GM18861 (cell line): ENCODE measurements at regions not wholly inside any gene's neighbourhood (a gene's known extent, or its start where the extent isn't known, plus 50 kb on each side); places are given as distances from the start of the nearest gene placed in this dataset.
"Not testable (repeated sequence)": the region's sequence is repeated elsewhere in the genome, so short reads cannot be mapped to it uniquely, and the experiment has no call there.

ENCODE experiments used
- ATAC-seq: cut with Tn5 transposase; IDR thresholded peaks from one replicate; pipeline ENCODE4 v1.9.1; 2021; ENCODE audit not compliant: unreplicated experiment

GRCh38 chr4:162847945-162848549, 318.6 kb downstream of the NAF1 start:
- ATAC-seq, result peak; percentile 54

- peak; percentile 63 for ATAC-seq
Observed at GRCh38 chr4:162841753-162842152, 324.9 kb downstream of the NAF1 start.

- ATAC-seq, result no peak
Observed at GRCh38 chr4:162839814-162840213, 326.9 kb downstream of the NAF1 start.

GRCh38 chr4:162838671-162839070, 328.0 kb downstream of the NAF1 start:
- no peak for ATAC-seq

- no peak for ATAC-seq
Observed at GRCh38 chr4:162837679-162838078, 329.0 kb downstream of the NAF1 start.

GRCh38 chr4:162837241-162837640, 329.4 kb downstream of the NAF1 start:
- ATAC-seq, result no peak

GRCh38 chr4:162836773-162837172, 329.9 kb downstream of the NAF1 start:
- no peak for ATAC-seq

GRCh38 chr4:162836258-162836657, 330.4 kb downstream of the NAF1 start:
- not testable (repeated sequence) for ATAC-seq

- ATAC-seq, result no peak
Observed at GRCh38 chr4:162830899-162831298, 335.8 kb downstream of the NAF1 start.

- ATAC-seq, result not testable (repeated sequence)
Observed at GRCh38 chr4:162817374-162817773, 349.3 kb downstream of the NAF1 start.

- ATAC-seq, result no peak
Observed at GRCh38 chr4:162804351-162804924, 362.3 kb downstream of the NAF1 start.

- peak; percentile 97 for ATAC-seq
Observed at GRCh38 chr4:162803378-162803777, 363.3 kb downstream of the NAF1 start.

- ATAC-seq, result no peak
Observed at GRCh38 chr4:162797108-162797507, 369.6 kb downstream of the NAF1 start.

GRCh38 chr4:162793571-162793970, 373.1 kb downstream of the NAF1 start:
- no peak for ATAC-seq

- no peak for ATAC-seq
Observed at GRCh38 chr4:162793004-162793403, 373.7 kb downstream of the NAF1 start.

- no peak for ATAC-seq
Observed at GRCh38 chr4:162791226-162791625, 375.5 kb downstream of the NAF1 start.

GRCh38 chr4:162787120-162787519, 379.6 kb downstream of the NAF1 start:
- ATAC-seq, result no peak

- ATAC-seq, result no peak
Observed at GRCh38 chr4:162782778-162783525, 383.7 kb downstream of the NAF1 start.

- no peak for ATAC-seq
Observed at GRCh38 chr4:162782096-162782777, 384.5 kb downstream of the NAF1 start.

GRCh38 chr4:162770761-162771490, 395.8 kb downstream of the NAF1 start:
- ATAC-seq, result no peak

- no peak for ATAC-seq
Observed at GRCh38 chr4:162767083-162767482, 399.6 kb downstream of the NAF1 start.
